Gastrocnemius medialis (tissue), 4 donors: ENCODE measurements at regions not wholly inside any gene's neighbourhood (a gene's known extent, or its start where the extent isn't known, plus 50 kb on each side); places are given as distances from the start of the nearest gene placed in this dataset.

ENCODE experiments used
- ATAC-seq, 2 donors: fragments of 150-250 bp; one replicate each; pipeline ENCODE4 v1.9.1; 2016
- DNase-seq, 2 donors: peaks; one replicate each; pipeline ENCODE4 v3.0.0-alpha.2; 2019
- H3K27ac ChIP-seq, 4 donors: fragments of 200-600 bp; sonication (generic); 1 replicate in 1 of 4; 2 replicates in 3 of 4; pipeline ENCODE4 v1.5.1; 2016 to 2018; ENCODE audit warnings: mild to moderate bottlenecking in 2 of 4, moderate library complexity in 1 of 4
- H3K27me3 ChIP-seq, 3 donors: fragments of 200-600 bp; sonication (generic) in 2 of 3; 1 replicate in 1 of 3; 2 replicates in 2 of 3; pipeline versions ENCODE4 v1.5.1 to v1.6.0; 2016 to 2019; ENCODE audit warnings: mild to moderate bottlenecking in 1 of 3, moderate library complexity in 1 of 3
- H3K36me3 ChIP-seq, 2 donors: fragments of 200-600 bp; sonication (generic) in 1 of 2; one replicate each; pipeline ENCODE4 v1.5.1; 2017 to 2018
- H3K4me1 ChIP-seq, 2 donors: fragments of 200-600 bp; sonication (generic) in 1 of 2; one replicate each; pipeline ENCODE4 v1.5.1; 2016 to 2017; ENCODE audit warnings: mild to moderate bottlenecking in 2 of 2
- H3K4me3 ChIP-seq, 4 donors: fragments of 200-600 bp; sonication (generic) in 3 of 4; 1 replicate in 1 of 4; 2 replicates in 3 of 4; pipeline ENCODE4 v1.5.1; 2016 to 2019; ENCODE audit warnings: mild to moderate bottlenecking in 2 of 4
- H3K9me3 ChIP-seq, 3 donors: fragments of 200-600 bp; sonication (generic) in 2 of 3; 1 replicate in 1 of 3; 2 replicates in 2 of 3; pipeline ENCODE4 v1.5.1; 2016 to 2019
- POLR2A ChIP-seq, 2 donors: fragments of 450-650 bp; IDR thresholded peaks; one replicate each; pipeline ENCODE4 v1.6.1; 2017; ENCODE audit warnings: antibody characterized with exemption in 2 of 2, mild to moderate bottlenecking in 2 of 2, moderate library complexity in 2 of 2
- in situ Hi-C, 4 donors: fragments of 200-750 bp; cut with MboI; loops; one replicate each; pipeline versions ENCODE4 v1.15.0 to v1.8.0; 2017; ENCODE audit warnings: low sequenced_read_pairs in 4 of 4
- intact Hi-C: fragments of 100-400 bp; cut with DNase I; formaldehyde crosslinking; loops from one replicate; pipeline ENCODE4 v1.15.1; 2023; ENCODE audit warnings: low total_unique reads
- TF ChIP-seq, protein P1 (sequence below), 5 experiments: fragments of 450-650 bp in 3 of 5; fragments of 200-600 bp in 2 of 5; sonication (generic) in 2 of 5; IDR thresholded peaks in 4 of 5; conservative IDR thresholded peaks in 1 of 5; 1 replicate in 4 of 5; 2 replicates in 1 of 5; pipeline ENCODE4 v1.5.1; 2016 to 2019; ENCODE audit warnings: antibody characterized with exemption in 5 of 5, mild to moderate bottlenecking in 3 of 5, moderate library complexity in 3 of 5

- in situ Hi-C loops = no loop called here
- no peaks in the 10 kb centered on the region for H3K36me3 ChIP-seq
- no peak for DNase-seq
- intact Hi-C loops = no loop called here
- H3K27ac ChIP-seq = peak overlapping the region in 2 of 4 donors; percentile 5 to 30
- TF ChIP-seq, protein P1, sequence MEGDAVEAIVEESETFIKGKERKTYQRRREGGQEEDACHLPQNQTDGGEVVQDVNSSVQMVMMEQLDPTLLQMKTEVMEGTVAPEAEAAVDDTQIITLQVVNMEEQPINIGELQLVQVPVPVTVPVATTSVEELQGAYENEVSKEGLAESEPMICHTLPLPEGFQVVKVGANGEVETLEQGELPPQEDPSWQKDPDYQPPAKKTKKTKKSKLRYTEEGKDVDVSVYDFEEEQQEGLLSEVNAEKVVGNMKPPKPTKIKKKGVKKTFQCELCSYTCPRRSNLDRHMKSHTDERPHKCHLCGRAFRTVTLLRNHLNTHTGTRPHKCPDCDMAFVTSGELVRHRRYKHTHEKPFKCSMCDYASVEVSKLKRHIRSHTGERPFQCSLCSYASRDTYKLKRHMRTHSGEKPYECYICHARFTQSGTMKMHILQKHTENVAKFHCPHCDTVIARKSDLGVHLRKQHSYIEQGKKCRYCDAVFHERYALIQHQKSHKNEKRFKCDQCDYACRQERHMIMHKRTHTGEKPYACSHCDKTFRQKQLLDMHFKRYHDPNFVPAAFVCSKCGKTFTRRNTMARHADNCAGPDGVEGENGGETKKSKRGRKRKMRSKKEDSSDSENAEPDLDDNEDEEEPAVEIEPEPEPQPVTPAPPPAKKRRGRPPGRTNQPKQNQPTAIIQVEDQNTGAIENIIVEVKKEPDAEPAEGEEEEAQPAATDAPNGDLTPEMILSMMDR (IDR thresholded peaks at IDR 0.05 in 4 of 5, conservative IDR thresholded peaks at IDR 0.05 in 1 of 5) = no peak
- TF ChIP-seq POLR2A (IDR thresholded peaks at IDR 0.05) = no peak
- H3K9me3 ChIP-seq = no peaks in the 10 kb centered on the region
- no peaks in the 10 kb centered on the region for H3K4me1 ChIP-seq
- H3K4me3 ChIP-seq = no peak overlapping the region
- H3K27me3 ChIP-seq = no peaks in the 10 kb centered on the region
- ATAC-seq = peak in 1 of 2 donors; percentile 39
Observed at GRCh38 chr14:85475113-85475512, 54.8 kb upstream of the FLRT2 start.

DNA sequence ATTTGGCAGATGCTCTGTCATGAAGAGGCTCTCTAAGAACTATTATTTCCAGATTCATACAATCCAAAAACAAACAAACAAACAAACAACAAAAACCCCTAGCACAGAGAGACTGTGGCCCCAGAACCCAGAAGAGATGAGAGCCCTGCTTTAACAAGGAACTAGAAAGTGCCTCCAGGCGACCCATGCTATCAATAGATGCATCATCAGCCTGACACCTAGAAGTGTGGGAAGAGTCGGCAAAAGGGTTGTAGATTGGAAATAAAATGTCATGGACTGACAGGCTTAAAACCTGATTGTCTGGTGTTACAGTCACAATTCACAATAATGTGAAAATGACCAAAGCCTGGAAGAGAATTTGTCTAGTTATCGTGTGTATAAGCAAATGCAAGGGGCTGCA is 50.6 kb upstream of the FLRT2 start:
- intact Hi-C loops (no loop called here), in situ Hi-C loops (no loop called here)
- DNase-seq = no peak
- no peak for TF ChIP-seq POLR2A (IDR thresholded peaks at IDR 0.05)
- TF ChIP-seq, protein P1 (IDR thresholded peaks at IDR 0.05 in 4 of 5, conservative IDR thresholded peaks at IDR 0.05 in 1 of 5) = no peak
- no peaks in the 10 kb centered on the region for H3K4me1 ChIP-seq
- no peaks in the 10 kb centered on the region for H3K9me3 ChIP-seq
- ATAC-seq = no peak
- H3K27ac ChIP-seq = no peak overlapping the region
- no peak overlapping the region for H3K4me3 ChIP-seq
- H3K27me3 ChIP-seq = no peaks in the 10 kb centered on the region
- H3K36me3 ChIP-seq = no peaks in the 10 kb centered on the region

GRCh38 chr14:85479771-85480170 is 50.2 kb upstream of the FLRT2 start:
- Histone ChIP-seq H3K36me3 (no peaks in the 10 kb centered on the region), H3K9me3 (no peaks in the 10 kb centered on the region), H3K4me3 (no peak overlapping the region), H3K27me3 (no peaks in the 10 kb centered on the region), H3K27ac (no peak overlapping the region), H3K4me1 (no peaks in the 10 kb centered on the region)
- ATAC-seq = no peak
- no peak for DNase-seq
- intact Hi-C loops (no loop called here), in situ Hi-C loops (no loop called here)
- no peak for TF ChIP-seq POLR2A (IDR thresholded peaks at IDR 0.05)
- TF ChIP-seq, protein P1 (IDR thresholded peaks at IDR 0.05 in 4 of 5, conservative IDR thresholded peaks at IDR 0.05 in 1 of 5) = no peak
